WI38 (cell line): ENCODE measurements at regions not wholly inside any gene's neighbourhood (a gene's known extent, or its start where the extent isn't known, plus 50 kb on each side); places are given as distances from the start of the nearest gene placed in this dataset.

Source experiments
- H3K4me3 ChIP-seq: 2 replicates; pipeline ENCODE4 v1.5.1; 2011; ENCODE audit warnings: low read depth, mild to moderate bottlenecking, control low read depth, low read length
- CTCF ChIP-seq: IDR thresholded peaks from 2 replicates; pipeline ENCODE4 v1.5.1; 2012; ENCODE audit warnings: low read depth, mild to moderate bottlenecking, control low read depth, low read length

- no peak for TF ChIP-seq CTCF
- H3K4me3 ChIP-seq = no peak overlapping the region
Measured at GRCh38 chr10:120727001-120727400, 124.2 kb upstream of the WDR11 start.

- H3K4me3 ChIP-seq = no peak overlapping the region
- no peak for TF ChIP-seq CTCF
Measured at GRCh38 chr10:120729547-120729946, 121.6 kb upstream of the WDR11 start.

GRCh38 chr10:120732067-120732466, 119.1 kb upstream of the WDR11 start:
- H3K4me3 ChIP-seq = no peak overlapping the region
- no peak for TF ChIP-seq CTCF

GRCh38 chr10:120732643-120733313, 118.4 kb upstream of the WDR11 start:
- no peak overlapping the region for H3K4me3 ChIP-seq
- TF ChIP-seq CTCF = no peak

- no peak for TF ChIP-seq CTCF
- no peak overlapping the region for H3K4me3 ChIP-seq
Measured at GRCh38 chr10:120734483-120735078, 116.6 kb upstream of the WDR11 start.

GRCh38 chr10:120735315-120735714, 115.8 kb upstream of the WDR11 start:
- no peak overlapping the region for H3K4me3 ChIP-seq
- no peak for TF ChIP-seq CTCF

- H3K4me3 ChIP-seq = no peak overlapping the region
- peak; percentile 50; the same call in 1 of the 2 replicates for TF ChIP-seq CTCF
Measured at GRCh38 chr10:120735773-120736371, 115.3 kb upstream of the WDR11 start.
